GM06990 (cell line): ENCODE measurements at regions not wholly inside any gene's neighbourhood (a gene's known extent, or its start where the extent isn't known, plus 50 kb on each side); places are given as distances from the start of the nearest gene placed in this dataset.

ENCODE experiments used
- DNase-seq: peaks from one replicate; pipeline ENCODE4 v3.0.0-alpha.2; 2011; ENCODE audit not compliant: insufficient read length; ENCODE audit errors: extremely low read depth
- H3K27me3 ChIP-seq: replicated peaks from 2 replicates; pipeline ENCODE4 v1.6.0; 2011; ENCODE audit warnings: low read length; ENCODE audit not compliant: control insufficient read depth, insufficient read depth
- H3K36me3 ChIP-seq: 2 replicates; pipeline ENCODE4 v1.5.1; 2011; ENCODE audit warnings: low read length; ENCODE audit not compliant: control insufficient read depth, insufficient read depth
- H3K4me3 ChIP-seq: replicated peaks from 2 replicates; pipeline ENCODE4 v1.5.1; 2011; ENCODE audit warnings: low read depth, mild to moderate bottlenecking, control low read depth, low read length
- CTCF ChIP-seq: IDR thresholded peaks from 2 replicates; pipeline ENCODE4 v1.5.1; 2011; ENCODE audit warnings: low read length, control low read depth, mild to moderate bottlenecking, inconsistent platforms; ENCODE audit not compliant: insufficient read depth, poor library complexity, severe bottlenecking

- H3K4me3 ChIP-seq: no peak overlapping the region
- no peak for TF ChIP-seq CTCF
- H3K27me3 ChIP-seq: no peaks in the 10 kb centered on the region
- DNase-seq: no peak
- H3K36me3 ChIP-seq: no peaks in the 10 kb centered on the region
Measured at GRCh38 chr4:125736057-125736456, 421.3 kb downstream of the FAT4 start.

DNA sequence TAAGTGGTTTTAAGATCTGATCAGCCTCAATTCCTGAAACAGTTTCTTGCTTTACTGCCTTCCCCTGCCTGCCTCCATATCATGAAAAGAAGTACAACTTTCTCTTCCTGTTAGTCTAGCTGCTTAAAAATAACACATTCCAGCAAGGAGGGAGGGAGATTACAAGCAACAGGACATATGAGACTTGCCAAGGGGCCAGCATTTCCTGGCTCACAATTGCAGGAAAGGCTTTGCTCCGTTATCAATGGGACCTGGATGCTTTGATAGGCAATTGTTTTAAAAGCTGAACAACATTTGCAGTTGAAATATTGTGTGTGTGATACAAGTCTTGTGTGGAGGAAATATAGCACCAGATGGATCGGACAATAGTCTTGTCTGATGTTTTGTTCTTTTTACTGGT lies 425.0 kb downstream of the FAT4 start:
- Histone ChIP-seq H3K27me3 (no peaks in the 10 kb centered on the region), H3K36me3 (no peaks in the 10 kb centered on the region), H3K4me3 (no peak overlapping the region)
- no peak for TF ChIP-seq CTCF
- DNase-seq: no peak

GRCh38 chr4:125741825-125742452 lies 427.2 kb downstream of the FAT4 start:
- Histone ChIP-seq H3K27me3 (no peaks in the 10 kb centered on the region), H3K4me3 (no peak overlapping the region), H3K36me3 (no peaks in the 10 kb centered on the region)
- no peak for DNase-seq
- peak; percentile 37 for TF ChIP-seq CTCF

GRCh38 chr4:125744891-125745364 lies 430.2 kb downstream of the FAT4 start:
- Histone ChIP-seq H3K27me3 (no peaks in the 10 kb centered on the region), H3K4me3 (no peak overlapping the region), H3K36me3 (no peaks in the 10 kb centered on the region)
- no peak for TF ChIP-seq CTCF
- DNase-seq: no peak

GRCh38 chr4:125749354-125749753 lies 434.6 kb downstream of the FAT4 start:
- no peaks in the 10 kb centered on the region for H3K36me3 ChIP-seq
- TF ChIP-seq CTCF: no peak
- no peak overlapping the region for H3K4me3 ChIP-seq
- no peak for DNase-seq
- no peaks in the 10 kb centered on the region for H3K27me3 ChIP-seq

DNA sequence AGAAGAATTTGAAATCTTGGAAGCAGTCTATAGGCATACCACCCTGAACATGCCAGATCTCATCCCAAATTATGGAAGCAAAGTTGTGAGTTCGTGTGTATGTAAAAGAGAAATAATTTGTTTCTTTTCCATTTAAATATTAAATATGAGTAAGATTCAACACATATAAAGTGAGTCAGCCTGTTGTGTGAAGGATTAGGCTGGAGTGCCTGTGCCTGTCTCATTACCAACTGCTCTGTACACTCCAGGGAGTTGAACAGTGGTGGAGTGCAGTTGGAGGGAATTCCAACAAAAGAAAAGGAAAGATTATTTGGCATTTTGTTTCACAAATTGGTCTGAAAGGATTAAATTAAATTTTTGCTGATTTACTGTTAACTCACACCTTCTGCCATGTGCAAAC lies 435.6 kb downstream of the FAT4 start:
- no peaks in the 10 kb centered on the region for H3K27me3 ChIP-seq
- no peak for TF ChIP-seq CTCF
- H3K36me3 ChIP-seq: no peaks in the 10 kb centered on the region
- no peak for DNase-seq
- H3K4me3 ChIP-seq: no peak overlapping the region
